HCT116 (cell line): ENCODE measurements at regions not wholly inside any gene's neighbourhood (a gene's known extent, or its start where the extent isn't known, plus 50 kb on each side); places are given as distances from the start of the nearest gene placed in this dataset.

Experiments
- CEBPB ChIP-seq: IDR thresholded peaks from 2 replicates; pipeline ENCODE4 v1.6.1; 2012; ENCODE audit warnings: low read depth
- CTCF ChIP-seq, 3 experiments: fragments of 200-600 bp in 1 of 3; sonication (generic) in 1 of 3; IDR thresholded peaks in 2 of 3; conservative IDR thresholded peaks in 1 of 3; 2 replicates each; pipeline ENCODE4 v1.5.1; 2012 to 2017; ENCODE audit warnings: low read depth in 2 of 3, low read length in 2 of 3, antibody characterized with exemption in 1 of 3, borderline replicate concordance in 1 of 3, control low read depth in 1 of 3, mild to moderate bottlenecking in 1 of 3, mixed read lengths in 1 of 3, mixed run types in 1 of 3, moderate library complexity in 1 of 3; ENCODE audit not compliant: insufficient read depth in 1 of 3
- JUND ChIP-seq: IDR thresholded peaks from 2 replicates; pipeline ENCODE4 v1.6.1; 2012
- MAX ChIP-seq: IDR thresholded peaks from 2 replicates; pipeline ENCODE4 v1.6.1; 2012
- POLR2A ChIP-seq: IDR thresholded peaks from 2 replicates; pipeline ENCODE4 v1.7.0; 2011; ENCODE audit warnings: borderline replicate concordance; ENCODE audit not compliant: insufficient read depth, insufficient read length; ENCODE audit errors: extremely low read depth
- POLR2AphosphoS5 ChIP-seq: IDR thresholded peaks from 2 replicates; pipeline ENCODE4 v1.6.1; 2011; ENCODE audit warnings: mild to moderate bottlenecking, low read depth, low read length, moderate library complexity
- REST ChIP-seq: IDR thresholded peaks from 2 replicates; pipeline ENCODE4 v1.6.1; 2012; ENCODE audit warnings: low read depth
- TCF7L2 ChIP-seq: IDR thresholded peaks from 2 replicates; pipeline ENCODE4 v1.7.0; 2011; ENCODE audit warnings: borderline replicate concordance, inconsistent platforms; ENCODE audit not compliant: insufficient read depth, insufficient read length; ENCODE audit errors: extremely low read depth
- YY1 ChIP-seq: IDR thresholded peaks from 2 replicates; pipeline ENCODE4 v1.6.1; 2011; ENCODE audit warnings: low read length, low read depth, moderate library complexity, mild to moderate bottlenecking; ENCODE audit not compliant: insufficient replicate concordance; ENCODE audit errors: extremely low read depth
- ZNF274 ChIP-seq: fragments of 200-500 bp; sonication (Bioruptor generic); IDR thresholded peaks from 2 replicates; pipeline ENCODE4 v1.6.1; 2014; ENCODE audit warnings: mild to moderate bottlenecking, low read depth, low read length, inconsistent platforms

- TF ChIP-seq MAX (no peak), POLR2A (no peak), CTCF (IDR thresholded peaks at IDR 0.05 in 2 of 3, conservative IDR thresholded peaks at IDR 0.05 in 1 of 3; ENCODE audit: borderline replicate concordance in 1 of 3, insufficient read depth in 1 of 3, low read depth in 2 of 3, low read length in 2 of 3) (no peak), YY1 (no peak), ZNF274 (no peak), TCF7L2 (no peak), POLR2AphosphoS5 (no peak), CEBPB (no peak), REST (no peak), JUND (no peak)
These were observed 364.6 kb downstream of the PREX1 start for GRCh38 chr20:48463096-48463720.
